ENCODE measurements at regions not wholly inside any gene's neighbourhood (a gene's known extent, or its start where the extent isn't known, plus 50 kb on each side); places are given as distances from the start of the nearest gene placed in this dataset.

DNA sequence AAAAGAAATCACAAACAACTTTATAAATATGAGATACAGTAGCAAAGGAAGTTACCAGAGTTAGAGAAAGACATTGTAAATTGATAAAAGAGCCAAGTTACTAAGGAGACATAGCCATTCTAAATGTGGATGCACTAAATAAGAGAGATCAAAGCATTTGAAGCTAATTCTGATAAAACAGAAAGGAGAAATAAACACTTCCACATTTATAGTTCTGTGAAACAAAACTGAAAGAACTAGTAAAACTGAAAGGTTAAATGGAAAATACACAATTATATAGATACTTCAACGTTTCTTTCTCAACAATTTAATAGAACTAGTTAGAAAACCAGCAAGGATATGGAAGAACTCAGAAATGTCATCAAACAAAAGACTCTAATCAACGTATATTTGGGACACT, 309.0 kb upstream of the CDH2 start:
- DNase-seq = no peak
- H3K36me3 ChIP-seq (replicated peaks; ENCODE audit: control insufficient read depth, insufficient read depth, low read length) = no peaks in the 10 kb centered on the region
- H3K27me3 ChIP-seq (ENCODE audit: control insufficient read depth, insufficient read depth, low read length) = no peaks in the 10 kb centered on the region
- no peak overlapping the region for H3K4me3 ChIP-seq (ENCODE audit: insufficient read depth, low read depth, low read length)

DNA sequence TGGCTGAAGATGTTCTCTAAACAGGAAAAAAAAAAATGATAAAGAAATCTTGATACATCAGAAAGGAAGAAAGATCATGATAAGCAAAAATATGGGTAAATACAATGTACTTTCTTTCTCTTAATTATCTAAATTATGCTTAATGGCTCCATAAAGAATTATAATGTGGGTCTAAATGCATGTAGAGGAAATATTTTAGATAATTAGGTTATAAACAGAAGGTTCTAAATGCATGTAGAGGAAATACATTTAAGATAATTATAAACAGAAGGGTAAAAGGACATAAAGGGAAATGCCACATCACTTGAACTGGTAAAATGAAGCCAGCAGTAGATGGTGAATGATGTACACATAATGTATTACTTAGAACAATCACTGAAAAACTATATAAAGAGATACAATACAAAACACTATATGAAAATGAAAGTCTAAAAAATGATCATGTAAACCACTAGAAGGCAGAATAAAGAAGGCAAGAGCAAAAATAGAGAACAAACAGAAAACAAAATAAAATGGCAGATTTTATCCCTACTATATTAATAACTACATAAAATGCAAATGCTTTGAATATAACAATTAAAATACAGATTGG, 308.4 kb upstream of the CDH2 start:
- H3K36me3 ChIP-seq (replicated peaks; ENCODE audit: control insufficient read depth, insufficient read depth, low read length) = no peaks in the 10 kb centered on the region
- H3K4me3 ChIP-seq (ENCODE audit: insufficient read depth, low read depth, low read length) = no peak overlapping the region
- DNase-seq = no peak
- no peaks in the 10 kb centered on the region for H3K27me3 ChIP-seq (ENCODE audit: control insufficient read depth, insufficient read depth, low read length)

DNA sequence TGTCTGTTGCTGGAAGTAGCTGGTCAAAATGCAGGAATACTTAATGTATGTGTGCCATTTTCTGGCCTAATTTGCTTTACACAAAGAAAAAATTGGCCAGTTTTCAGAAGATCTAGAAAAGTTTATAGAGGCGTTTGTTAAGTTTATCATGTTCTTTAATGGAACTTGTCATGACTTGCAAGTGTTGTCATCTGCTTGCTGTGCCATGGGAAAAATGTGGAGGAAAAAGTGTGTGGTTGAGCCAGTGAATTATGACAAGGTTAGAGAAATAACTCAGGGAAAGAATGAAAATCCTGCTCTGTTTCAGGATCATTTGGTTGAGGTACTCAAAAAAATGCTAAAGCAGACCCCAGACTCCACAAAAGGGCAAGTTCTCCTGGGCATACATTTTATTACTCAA, 301.6 kb upstream of the CDH2 start:
- no peak for DNase-seq

GRCh38 chr18:28476302-28476701, 299.4 kb upstream of the CDH2 start:
- Histone ChIP-seq H3K36me3 (replicated peaks; ENCODE audit: control insufficient read depth, insufficient read depth, low read length) (no peaks in the 10 kb centered on the region), H3K27me3 (ENCODE audit: control insufficient read depth, insufficient read depth, low read length) (no peaks in the 10 kb centered on the region), H3K4me3 (ENCODE audit: insufficient read depth, low read depth, low read length) (no peak overlapping the region)
- no peak for DNase-seq

More for the DNA sequence above, 301.6 kb upstream of the CDH2 start:
- no peak overlapping the region for H3K4me3 ChIP-seq (ENCODE audit: insufficient read depth, low read depth, low read length)
- no peaks in the 10 kb centered on the region for H3K36me3 ChIP-seq (replicated peaks; ENCODE audit: control insufficient read depth, insufficient read depth, low read length)
- H3K27me3 ChIP-seq (ENCODE audit: control insufficient read depth, insufficient read depth, low read length) = no peaks in the 10 kb centered on the region

DNA sequence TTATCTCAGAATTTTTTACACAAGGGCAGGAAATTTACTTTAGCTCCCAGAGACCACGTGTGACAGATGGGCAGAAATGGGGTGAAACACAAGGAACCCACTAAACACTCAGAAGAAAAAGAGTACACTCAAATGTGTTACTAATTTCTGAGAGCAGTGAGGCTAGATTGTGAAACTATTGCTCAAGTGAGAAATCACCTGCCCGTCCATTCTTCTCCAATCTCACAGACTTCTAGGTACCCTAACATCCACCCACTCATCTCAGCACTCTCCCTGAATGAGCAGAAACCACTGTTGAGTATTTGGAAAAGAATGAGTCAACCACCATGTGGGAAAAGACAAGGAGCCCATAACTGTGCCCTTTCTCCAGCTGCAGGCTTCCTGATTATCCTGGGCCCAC, 293.0 kb upstream of the CDH2 start:
- H3K36me3 ChIP-seq (replicated peaks; ENCODE audit: control insufficient read depth, insufficient read depth, low read length) = no peaks in the 10 kb centered on the region
- no peak overlapping the region for H3K4me3 ChIP-seq (ENCODE audit: insufficient read depth, low read depth, low read length)
- H3K27me3 ChIP-seq (ENCODE audit: control insufficient read depth, insufficient read depth, low read length) = no peaks in the 10 kb centered on the region
- DNase-seq = no peak

DNA sequence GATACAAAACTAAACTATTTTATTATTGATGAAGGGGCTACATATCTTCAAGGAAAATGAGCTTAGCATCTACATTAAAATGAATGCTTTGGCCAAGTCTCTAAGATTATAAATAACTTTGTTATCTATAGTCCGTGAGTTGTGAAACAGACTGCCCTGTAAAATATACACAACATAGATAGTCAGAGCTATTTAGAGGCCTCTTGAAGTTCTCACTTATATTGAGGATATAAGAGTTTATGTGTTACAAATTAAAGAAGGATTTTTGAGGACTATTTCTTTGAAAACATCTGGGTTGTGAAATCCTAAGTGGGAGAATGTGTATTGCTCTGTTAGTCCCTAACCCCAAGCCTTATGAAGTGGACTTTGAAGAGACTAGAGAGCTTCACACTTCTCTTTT, 292.0 kb upstream of the CDH2 start:
- Histone ChIP-seq H3K27me3 (ENCODE audit: control insufficient read depth, insufficient read depth, low read length) (no peaks in the 10 kb centered on the region), H3K4me3 (ENCODE audit: insufficient read depth, low read depth, low read length) (no peak overlapping the region), H3K36me3 (replicated peaks; ENCODE audit: control insufficient read depth, insufficient read depth, low read length) (no peaks in the 10 kb centered on the region)
- DNase-seq = no peak

- no peak overlapping the region for H3K4me3 ChIP-seq (ENCODE audit: insufficient read depth, low read depth, low read length)
- no peaks in the 10 kb centered on the region for H3K36me3 ChIP-seq (replicated peaks; ENCODE audit: control insufficient read depth, insufficient read depth, low read length)
- H3K27me3 ChIP-seq (ENCODE audit: control insufficient read depth, insufficient read depth, low read length) = no peaks in the 10 kb centered on the region
These were observed 289.3 kb upstream of the CDH2 start for GRCh38 chr18:28466204-28466603.

GRCh38 chr18:28459587-28459986, 282.7 kb upstream of the CDH2 start:
- Histone ChIP-seq H3K36me3 (replicated peaks; ENCODE audit: control insufficient read depth, insufficient read depth, low read length) (no peaks in the 10 kb centered on the region), H3K27me3 (ENCODE audit: control insufficient read depth, insufficient read depth, low read length) (no peaks in the 10 kb centered on the region), H3K4me3 (ENCODE audit: insufficient read depth, low read depth, low read length) (no peak overlapping the region)
- DNase-seq = no peak

More at GRCh38 chr18:28466204-28466603, 289.3 kb upstream of the CDH2 start:
- no peak for DNase-seq

GRCh38 chr18:28458751-28459150, 281.8 kb upstream of the CDH2 start:
- DNase-seq = no peak
- Histone ChIP-seq H3K4me3 (ENCODE audit: insufficient read depth, low read depth, low read length) (no peak overlapping the region), H3K27me3 (ENCODE audit: control insufficient read depth, insufficient read depth, low read length) (no peaks in the 10 kb centered on the region), H3K36me3 (replicated peaks; ENCODE audit: control insufficient read depth, insufficient read depth, low read length) (no peaks in the 10 kb centered on the region)

- Histone ChIP-seq H3K36me3 (replicated peaks; ENCODE audit: control insufficient read depth, insufficient read depth, low read length) (no peaks in the 10 kb centered on the region), H3K4me3 (ENCODE audit: insufficient read depth, low read depth, low read length) (no peak overlapping the region)
These were observed 280.9 kb upstream of the CDH2 start for GRCh38 chr18:28457784-28458183.

GRCh38 chr18:28455971-28456370, 279.0 kb upstream of the CDH2 start:
- no peak for DNase-seq
- H3K4me3 ChIP-seq (ENCODE audit: insufficient read depth, low read depth, low read length) = no peak overlapping the region
- no peaks in the 10 kb centered on the region for H3K27me3 ChIP-seq (ENCODE audit: control insufficient read depth, insufficient read depth, low read length)
- H3K36me3 ChIP-seq (replicated peaks; ENCODE audit: control insufficient read depth, insufficient read depth, low read length) = no peaks in the 10 kb centered on the region

More at GRCh38 chr18:28457784-28458183, 280.9 kb upstream of the CDH2 start:
- no peak for DNase-seq
- H3K27me3 ChIP-seq (ENCODE audit: control insufficient read depth, insufficient read depth, low read length) = no peaks in the 10 kb centered on the region

GRCh38 chr18:28439870-28440269, 262.9 kb upstream of the CDH2 start:
- DNase-seq = no peak
- no peaks in the 10 kb centered on the region for H3K27me3 ChIP-seq (ENCODE audit: control insufficient read depth, insufficient read depth, low read length)
- no peaks in the 10 kb centered on the region for H3K36me3 ChIP-seq (replicated peaks; ENCODE audit: control insufficient read depth, insufficient read depth, low read length)
- H3K4me3 ChIP-seq (ENCODE audit: insufficient read depth, low read depth, low read length) = no peak overlapping the region

DNA sequence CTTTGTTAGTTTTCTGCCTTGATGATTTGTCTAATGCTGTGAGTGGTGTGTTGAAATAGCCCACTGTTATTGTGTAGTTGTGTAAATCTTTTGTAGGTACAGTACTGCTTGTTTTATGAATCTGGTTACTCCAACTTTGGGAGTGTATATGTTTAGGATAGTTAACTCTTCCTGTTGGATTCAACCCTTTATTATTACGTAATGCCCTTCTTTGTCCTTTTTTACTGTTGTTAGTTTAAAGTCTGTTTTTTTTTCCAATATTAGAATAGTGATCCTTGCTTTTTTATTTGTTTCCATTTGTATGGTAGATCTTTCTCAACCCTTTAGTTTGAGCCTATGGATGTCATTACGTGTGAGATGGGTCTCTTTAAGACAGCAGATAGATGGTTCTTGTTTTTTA, 261.5 kb upstream of the CDH2 start:
- no peaks in the 10 kb centered on the region for H3K36me3 ChIP-seq (replicated peaks; ENCODE audit: control insufficient read depth, insufficient read depth, low read length)
- H3K27me3 ChIP-seq (ENCODE audit: control insufficient read depth, insufficient read depth, low read length) = no peaks in the 10 kb centered on the region
- H3K4me3 ChIP-seq (ENCODE audit: insufficient read depth, low read depth, low read length) = no peak overlapping the region
- DNase-seq = no peak

GRCh38 chr18:28432339-28432738, 255.4 kb upstream of the CDH2 start:
- no peaks in the 10 kb centered on the region for H3K36me3 ChIP-seq (replicated peaks; ENCODE audit: control insufficient read depth, insufficient read depth, low read length)
- H3K27me3 ChIP-seq (ENCODE audit: control insufficient read depth, insufficient read depth, low read length) = no peaks in the 10 kb centered on the region
- no peak for DNase-seq
- H3K4me3 ChIP-seq (ENCODE audit: insufficient read depth, low read depth, low read length) = no peak overlapping the region

- Histone ChIP-seq H3K4me3 (ENCODE audit: insufficient read depth, low read depth, low read length) (no peak overlapping the region), H3K36me3 (replicated peaks; ENCODE audit: control insufficient read depth, insufficient read depth, low read length) (no peaks in the 10 kb centered on the region), H3K27me3 (ENCODE audit: control insufficient read depth, insufficient read depth, low read length) (no peaks in the 10 kb centered on the region)
- DNase-seq = no peak
These were observed 249.0 kb upstream of the CDH2 start for GRCh38 chr18:28425886-28426285.

DNA sequence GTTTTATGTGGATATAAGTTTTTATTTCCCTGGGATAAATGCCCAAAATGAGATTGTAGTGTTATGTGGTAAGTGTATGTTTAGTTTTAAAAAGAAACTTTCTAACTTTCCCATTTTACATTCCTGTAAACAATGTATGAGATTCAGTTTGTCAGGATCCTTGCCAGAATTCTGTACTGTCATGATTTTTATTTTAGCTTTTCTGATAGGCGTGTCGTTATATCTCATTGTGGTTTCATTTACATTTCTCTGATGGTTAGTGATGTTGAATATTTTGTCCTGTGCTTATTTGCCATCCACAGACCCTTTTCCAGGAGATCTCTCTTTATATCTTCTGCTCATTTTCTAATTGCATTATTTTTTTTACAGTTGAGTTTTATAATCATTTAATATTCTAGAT, 245.6 kb upstream of the CDH2 start:
- no peak overlapping the region for H3K4me3 ChIP-seq (ENCODE audit: insufficient read depth, low read depth, low read length)
- no peaks in the 10 kb centered on the region for H3K27me3 ChIP-seq (ENCODE audit: control insufficient read depth, insufficient read depth, low read length)
- no peaks in the 10 kb centered on the region for H3K36me3 ChIP-seq (replicated peaks; ENCODE audit: control insufficient read depth, insufficient read depth, low read length)
- no peak for DNase-seq

Measured in H7 (cell line).